Liver (tissue), 8 donors: ENCODE measurements at regions not wholly inside any gene's neighbourhood (a gene's known extent, or its start where the extent isn't known, plus 50 kb on each side); places are given as distances from the start of the nearest gene placed in this dataset.
"Not testable (repeated sequence)": the region's sequence is repeated elsewhere in the genome, so short reads cannot be mapped to it uniquely, and the experiment has no call there.

Source experiments
- DNase-seq: peaks from one replicate; pipeline ENCODE4 v3.0.0-alpha.2; 2017; ENCODE audit warnings: low spot score
- H3K27ac ChIP-seq, 2 donors: one replicate each; pipeline ENCODE4 v1.7.0; 2013; ENCODE audit warnings: inconsistent platforms in 2 of 2, low read length in 2 of 2, control low read depth in 1 of 2, low read depth in 1 of 2, mild to moderate bottlenecking in 1 of 2
- H3K27me3 ChIP-seq, 4 donors: one replicate each; pipeline versions ENCODE4 v1.6.1 to v1.7.0; 2013; ENCODE audit warnings: low read length in 3 of 4, inconsistent platforms in 1 of 4, mild to moderate bottlenecking in 1 of 4, moderate library complexity in 1 of 4; ENCODE audit not compliant: control insufficient read depth in 4 of 4, insufficient read depth in 4 of 4
- H3K36me3 ChIP-seq, 4 donors: one replicate each; pipeline versions ENCODE4 v1.6.1 to v1.7.0; 2013; ENCODE audit warnings: low read length in 3 of 4, mild to moderate bottlenecking in 3 of 4, low read depth in 1 of 4, moderate library complexity in 1 of 4; ENCODE audit not compliant: control insufficient read depth in 4 of 4, insufficient read depth in 3 of 4
- H3K4me1 ChIP-seq, 4 donors: one replicate each; pipeline versions ENCODE4 v1.6.1 to v1.7.0; 2013; ENCODE audit warnings: low read length in 3 of 4, mild to moderate bottlenecking in 3 of 4, moderate library complexity in 1 of 4; ENCODE audit not compliant: control insufficient read depth in 4 of 4, insufficient read depth in 4 of 4
- H3K4me3 ChIP-seq, 3 donors: one replicate each; pipeline versions ENCODE4 v1.6.1 to v1.7.0; 2013; ENCODE audit warnings: low read length in 3 of 3, control low read depth in 1 of 3, low read depth in 1 of 3, mild to moderate bottlenecking in 1 of 3
- H3K9ac ChIP-seq, 2 donors: one replicate each; pipeline ENCODE4 v1.7.0; 2013; ENCODE audit warnings: low read length in 2 of 2, mild to moderate bottlenecking in 2 of 2, moderate library complexity in 2 of 2, control low read depth in 1 of 2, low read depth in 1 of 2
- H3K9me3 ChIP-seq, 4 donors: one replicate each; pipeline versions ENCODE4 v1.6.1 to v1.7.0; 2013; ENCODE audit warnings: low read length in 3 of 4; ENCODE audit not compliant: control insufficient read depth in 4 of 4
- EGR1 ChIP-seq, 2 donors: IDR thresholded peaks; 2 replicates each; pipeline ENCODE4 v1.6.1; 2016 to 2018; ENCODE audit warnings: antibody characterized with exemption in 2 of 2, low read depth in 2 of 2
- FOXA2 ChIP-seq: IDR thresholded peaks from 2 replicates; pipeline ENCODE4 v1.6.1; 2016; ENCODE audit warnings: antibody characterized with exemption
- GABPA ChIP-seq, 2 donors: IDR thresholded peaks in 1 of 2; conservative IDR thresholded peaks in 1 of 2; 2 replicates each; pipeline ENCODE4 v1.6.1; 2016; ENCODE audit warnings: antibody characterized with exemption in 2 of 2, mild to moderate bottlenecking in 1 of 2, moderate library complexity in 1 of 2
- HNF4A ChIP-seq, 2 donors: conservative IDR thresholded peaks; 2 replicates each; pipeline ENCODE4 v1.6.1; 2016; ENCODE audit warnings: antibody characterized with exemption in 2 of 2, mild to moderate bottlenecking in 2 of 2
- HNF4G ChIP-seq: IDR thresholded peaks from 2 replicates; pipeline ENCODE4 v1.6.1; 2016; ENCODE audit warnings: antibody characterized with exemption
- NR2F2 ChIP-seq: IDR thresholded peaks from 2 replicates; pipeline ENCODE4 v1.6.1; 2016; ENCODE audit warnings: antibody characterized with exemption
- RAD21 ChIP-seq, 2 donors: IDR thresholded peaks; 2 replicates each; pipeline ENCODE4 v1.6.1; 2016; ENCODE audit warnings: antibody characterized with exemption in 2 of 2, mild to moderate bottlenecking in 2 of 2
- RXRA ChIP-seq, 2 donors: IDR thresholded peaks; 2 replicates each; pipeline ENCODE4 v1.6.1; 2017 to 2018; ENCODE audit warnings: antibody characterized with exemption in 2 of 2, mild to moderate bottlenecking in 1 of 2
- SP1 ChIP-seq: IDR thresholded peaks from 2 replicates; pipeline ENCODE4 v1.6.1; 2018; ENCODE audit warnings: antibody characterized with exemption, mild to moderate bottlenecking
- WGBS: extraction: QIAGEN DNeasy Blood & Tissue Kit; methylation state at CpG from one replicate; pipeline ENCODE4 v1.1.7; 2013; 5-methylcytosine and 5-hydroxymethylcytosine counted together
- TF ChIP-seq, protein P1 (sequence below): fragments of 150-350 bp; IDR thresholded peaks from 2 replicates; pipeline ENCODE4 v1.5.1; 2017; ENCODE audit warnings: improper control_type of control experiment, low read depth, low read length; ENCODE audit not compliant: missing input control
- donor health status: healthy.
- donor health status: healthy.
- donor health status: healthy.
- donor health status: healthy.
- donor health status: healthy.

DNA sequence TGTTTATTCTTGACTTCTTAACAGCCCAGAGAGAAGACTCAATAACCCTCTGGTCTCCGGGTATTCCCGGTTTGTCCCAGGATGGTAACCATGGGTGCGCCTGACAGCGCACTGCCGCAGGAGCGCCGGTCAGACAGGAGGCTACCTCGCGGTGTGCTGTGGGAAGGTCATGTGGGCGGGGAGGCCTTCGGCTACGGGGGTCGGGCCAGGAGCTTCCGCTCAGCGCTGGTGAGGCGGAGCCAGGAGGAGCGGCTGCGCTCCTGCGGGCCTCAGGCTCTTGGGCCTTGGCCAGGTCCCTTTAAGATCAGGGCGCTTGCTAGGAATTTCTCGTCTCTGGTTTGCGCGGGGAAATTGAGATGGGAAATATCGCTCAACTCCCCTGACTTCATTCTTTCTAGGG, 182.3 kb upstream of the NDN start:
- no peaks in the 10 kb centered on the region for H3K9me3 ChIP-seq
- DNase-seq: peak; percentile 42
- no peaks in the 10 kb centered on the region for H3K36me3 ChIP-seq
- H3K27me3 ChIP-seq: peaks cover 0 to 5% (median 0%) of the 10 kb centered on the region in 4 donors
- 27% methylated on average over 24 of the region's 24 CpGs for WGBS
- H3K4me3 ChIP-seq: no peak overlapping the region
- no peak for TF ChIP-seq FOXA2
- TF ChIP-seq, protein P1, sequence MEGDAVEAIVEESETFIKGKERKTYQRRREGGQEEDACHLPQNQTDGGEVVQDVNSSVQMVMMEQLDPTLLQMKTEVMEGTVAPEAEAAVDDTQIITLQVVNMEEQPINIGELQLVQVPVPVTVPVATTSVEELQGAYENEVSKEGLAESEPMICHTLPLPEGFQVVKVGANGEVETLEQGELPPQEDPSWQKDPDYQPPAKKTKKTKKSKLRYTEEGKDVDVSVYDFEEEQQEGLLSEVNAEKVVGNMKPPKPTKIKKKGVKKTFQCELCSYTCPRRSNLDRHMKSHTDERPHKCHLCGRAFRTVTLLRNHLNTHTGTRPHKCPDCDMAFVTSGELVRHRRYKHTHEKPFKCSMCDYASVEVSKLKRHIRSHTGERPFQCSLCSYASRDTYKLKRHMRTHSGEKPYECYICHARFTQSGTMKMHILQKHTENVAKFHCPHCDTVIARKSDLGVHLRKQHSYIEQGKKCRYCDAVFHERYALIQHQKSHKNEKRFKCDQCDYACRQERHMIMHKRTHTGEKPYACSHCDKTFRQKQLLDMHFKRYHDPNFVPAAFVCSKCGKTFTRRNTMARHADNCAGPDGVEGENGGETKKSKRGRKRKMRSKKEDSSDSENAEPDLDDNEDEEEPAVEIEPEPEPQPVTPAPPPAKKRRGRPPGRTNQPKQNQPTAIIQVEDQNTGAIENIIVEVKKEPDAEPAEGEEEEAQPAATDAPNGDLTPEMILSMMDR: no peak
- peaks cover 0 to 2% (median 0%) of the 10 kb centered on the region in 4 donors for H3K4me1 ChIP-seq
- H3K9ac ChIP-seq: peak overlapping the region in 1 of 2 donors; percentile 16
- H3K27ac ChIP-seq: no peak overlapping the region

DNA sequence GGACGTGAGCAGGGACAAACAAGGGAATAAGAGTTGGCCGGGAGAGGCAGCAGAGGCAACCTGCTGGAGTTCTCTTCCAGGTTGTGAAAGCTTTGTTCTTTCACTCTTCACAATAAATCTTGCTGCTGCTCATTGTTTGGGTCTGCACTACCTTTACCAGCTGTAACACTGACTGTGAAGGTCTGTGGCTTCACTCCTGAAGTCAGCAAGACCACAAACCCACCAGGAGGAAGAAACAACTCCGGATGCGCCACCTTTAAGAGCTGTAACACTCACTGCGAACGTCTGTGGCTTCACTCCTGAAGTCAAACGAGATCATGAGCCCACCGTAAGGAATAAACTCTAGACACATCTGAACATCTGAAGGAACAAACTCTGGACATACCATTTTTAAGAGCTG, 186.5 kb upstream of the NDN start:
- H3K27ac ChIP-seq, H3K9me3 ChIP-seq, H3K9ac ChIP-seq, H3K4me1 ChIP-seq, H3K27me3 ChIP-seq, H3K36me3 ChIP-seq, DNase-seq, H3K4me3 ChIP-seq: not testable (repeated sequence)
- WGBS: 77% methylated on average over 8 of the region's 8 CpGs

DNA sequence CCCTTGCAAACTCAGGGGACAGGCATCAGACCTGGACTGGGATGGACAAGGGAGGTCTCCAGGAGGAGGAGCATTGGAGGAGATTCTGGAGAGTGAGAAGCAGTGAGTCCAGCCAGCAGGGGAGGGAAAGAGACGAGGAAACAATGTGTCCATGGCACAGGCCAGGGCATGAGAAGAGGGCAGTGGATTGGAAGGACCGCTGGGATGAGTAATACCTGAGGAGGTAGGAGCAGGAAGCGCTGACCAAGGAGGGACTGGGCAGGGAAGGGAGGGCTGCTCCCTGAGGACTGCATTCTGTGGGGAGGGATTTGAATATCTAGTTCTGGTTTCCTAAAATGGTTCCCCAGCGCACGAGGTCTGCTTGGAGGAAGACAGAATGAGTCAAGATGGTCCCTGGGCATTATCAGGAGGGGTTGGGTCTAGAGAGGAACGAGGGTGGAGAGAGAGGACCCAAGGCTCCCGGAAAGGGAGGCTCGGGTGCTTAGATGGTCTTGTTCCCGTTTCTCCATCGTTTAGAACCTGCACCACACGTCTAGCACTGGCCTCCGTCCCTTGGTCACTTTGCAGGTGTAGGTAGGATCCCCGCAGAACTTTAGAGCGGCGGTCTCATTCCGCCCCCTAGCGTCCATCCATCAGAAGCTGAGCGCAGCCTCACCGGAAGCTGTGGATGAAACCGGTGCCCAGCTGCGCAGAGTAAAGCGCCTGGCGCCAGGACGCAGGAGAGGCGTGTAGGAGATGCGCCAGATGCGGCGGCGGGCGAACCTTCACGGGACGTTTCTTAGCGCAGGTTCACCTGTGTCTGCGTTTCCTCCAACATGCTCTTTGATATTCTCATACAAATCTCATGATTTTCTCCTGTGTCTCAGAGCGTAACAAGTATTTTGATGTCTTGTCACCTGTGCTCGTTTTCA, 190.7 kb upstream of the NDN start:
- DNase-seq: peak; percentile 45
- no peak overlapping the region for H3K27ac ChIP-seq
- H3K36me3 ChIP-seq: no peaks in the 10 kb centered on the region
- H3K9me3 ChIP-seq: no peaks in the 10 kb centered on the region
- WGBS: 23% methylated on average over 36 of the region's 36 CpGs
- H3K4me1 ChIP-seq: no peaks in the 10 kb centered on the region
- no peak overlapping the region for H3K4me3 ChIP-seq
- no peak overlapping the region for H3K9ac ChIP-seq
- no peak for TF ChIP-seq HNF4G
- TF ChIP-seq RAD21 (IDR thresholded peaks at IDR 0.05): peak; percentile 64 to 77
- TF ChIP-seq, protein P1: peak; percentile 49
- TF ChIP-seq GABPA (IDR thresholded peaks at IDR 0.05 in 1 of 2, conservative IDR thresholded peaks at IDR 0.05 in 1 of 2): no peak
- TF ChIP-seq RXRA (IDR thresholded peaks at IDR 0.05): no peak
- peaks cover 0 to 4% (median 1%) of the 10 kb centered on the region in 4 donors for H3K27me3 ChIP-seq

DNA sequence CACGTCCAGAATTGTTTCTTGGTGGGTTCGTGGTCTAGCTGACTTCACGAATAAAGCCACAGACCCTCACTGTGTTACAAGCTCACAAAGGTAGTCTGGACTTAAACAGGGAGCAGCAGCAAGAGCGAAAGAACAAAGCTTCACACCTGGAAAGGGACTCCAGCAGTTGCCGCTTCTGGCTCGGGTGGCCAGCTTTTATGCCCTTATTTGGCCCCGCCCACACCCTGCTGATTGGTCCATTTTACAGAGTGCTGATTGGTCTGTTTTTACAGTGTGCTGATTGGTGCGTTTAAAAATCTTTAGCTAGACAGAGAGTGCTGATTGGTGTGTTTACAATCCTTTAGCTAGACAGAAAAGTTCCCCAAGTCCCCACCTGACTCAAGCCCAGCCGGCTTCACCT, 194.2 kb upstream of the NDN start:
- 73% methylated on average over 9 of the region's 9 CpGs for WGBS
- H3K27me3 ChIP-seq: peaks cover 0 to 4% (median 1%) of the 10 kb centered on the region in 4 donors
- no peak for DNase-seq
- TF ChIP-seq, protein P1: no peak
- TF ChIP-seq RXRA (IDR thresholded peaks at IDR 0.05): no peak
- TF ChIP-seq EGR1 (IDR thresholded peaks at IDR 0.05; ENCODE audit: low read depth in 2 of 2): no peak
- no peak for TF ChIP-seq HNF4A (conservative IDR thresholded peaks at IDR 0.05)
- no peak for TF ChIP-seq GABPA (IDR thresholded peaks at IDR 0.05 in 1 of 2, conservative IDR thresholded peaks at IDR 0.05 in 1 of 2)
- TF ChIP-seq HNF4G: no peak
- no peak for TF ChIP-seq NR2F2
- no peak for TF ChIP-seq SP1
- no peak overlapping the region for H3K27ac ChIP-seq
- no peak overlapping the region for H3K4me3 ChIP-seq
- H3K9ac ChIP-seq: no peak overlapping the region
- no peaks in the 10 kb centered on the region for H3K9me3 ChIP-seq
- H3K36me3 ChIP-seq: no peaks in the 10 kb centered on the region
- H3K4me1 ChIP-seq: no peaks in the 10 kb centered on the region
